ENCODE measurements at regions not wholly inside any gene's neighbourhood (a gene's known extent, or its start where the extent isn't known, plus 50 kb on each side); places are given as distances from the start of the nearest gene placed in this dataset.

DNA sequence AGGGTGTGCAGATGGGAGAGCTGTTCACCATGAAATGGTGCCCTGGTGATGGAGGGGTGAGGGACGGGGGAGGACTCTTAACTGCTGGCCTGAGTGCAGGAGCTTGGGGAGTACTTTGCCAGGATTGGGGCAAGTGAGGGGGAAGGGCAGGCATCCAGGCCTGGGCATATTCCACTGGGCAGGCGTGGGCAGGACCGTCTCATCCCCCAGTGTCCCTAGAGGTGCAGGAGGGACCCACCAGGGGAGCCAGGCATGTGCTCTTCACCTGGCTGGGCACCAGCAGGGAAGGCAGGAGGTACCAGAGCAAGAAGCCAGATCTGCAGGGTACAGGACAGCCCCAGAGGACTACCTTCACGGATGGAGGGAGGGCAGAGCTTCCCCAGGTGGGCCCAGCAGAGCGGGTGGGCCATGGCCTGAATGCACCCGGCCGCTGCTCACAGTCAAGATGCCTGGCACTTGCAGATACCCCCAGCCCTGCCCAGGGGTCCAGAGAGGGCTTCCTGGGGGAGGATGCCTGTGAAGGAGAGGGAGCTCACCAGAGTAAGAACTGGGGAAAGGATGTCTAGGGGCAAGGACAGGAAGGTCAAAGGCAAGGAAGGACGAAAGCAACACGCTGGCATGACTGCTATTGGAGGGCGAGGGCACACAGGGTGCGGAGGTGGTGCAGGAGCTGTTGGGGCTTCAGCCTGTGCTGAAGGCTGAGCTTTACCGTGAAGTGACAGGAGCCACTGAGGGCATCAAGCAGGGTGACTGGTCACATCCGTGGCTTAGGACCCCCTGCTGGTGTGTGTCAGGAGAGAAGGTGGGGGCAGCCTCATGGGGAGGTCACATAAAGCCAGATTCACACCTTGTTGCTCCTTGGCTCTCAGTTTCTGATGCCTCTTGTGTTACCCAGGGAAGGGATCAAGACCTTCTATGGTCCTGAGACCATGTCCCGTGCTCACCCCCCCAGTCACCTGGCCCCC lies 68.2 kb upstream of the NKX1-1 start:
- no peak for DNase-seq

DNA sequence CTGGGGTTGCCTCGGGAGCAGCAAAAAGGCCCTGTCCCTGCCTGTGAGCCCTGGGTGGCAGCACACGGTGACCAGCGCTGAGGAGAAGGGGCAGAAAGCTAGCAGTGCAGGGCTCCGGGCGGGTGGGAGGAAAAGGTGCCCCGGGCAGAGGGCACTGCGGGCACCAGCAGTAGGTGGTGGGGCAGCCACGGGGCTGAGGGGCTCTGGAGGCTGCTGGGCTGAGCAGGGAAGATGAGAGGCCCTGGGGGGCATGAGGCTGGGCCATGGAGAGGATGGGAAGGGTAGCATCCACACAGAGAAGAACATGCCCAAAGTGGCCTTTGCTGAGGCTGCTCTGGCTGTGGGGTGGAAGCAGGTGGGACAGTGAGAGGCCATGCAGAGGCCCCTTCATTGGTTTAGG lies 67.5 kb upstream of the NKX1-1 start:
- DNase-seq, result no peak

DNA sequence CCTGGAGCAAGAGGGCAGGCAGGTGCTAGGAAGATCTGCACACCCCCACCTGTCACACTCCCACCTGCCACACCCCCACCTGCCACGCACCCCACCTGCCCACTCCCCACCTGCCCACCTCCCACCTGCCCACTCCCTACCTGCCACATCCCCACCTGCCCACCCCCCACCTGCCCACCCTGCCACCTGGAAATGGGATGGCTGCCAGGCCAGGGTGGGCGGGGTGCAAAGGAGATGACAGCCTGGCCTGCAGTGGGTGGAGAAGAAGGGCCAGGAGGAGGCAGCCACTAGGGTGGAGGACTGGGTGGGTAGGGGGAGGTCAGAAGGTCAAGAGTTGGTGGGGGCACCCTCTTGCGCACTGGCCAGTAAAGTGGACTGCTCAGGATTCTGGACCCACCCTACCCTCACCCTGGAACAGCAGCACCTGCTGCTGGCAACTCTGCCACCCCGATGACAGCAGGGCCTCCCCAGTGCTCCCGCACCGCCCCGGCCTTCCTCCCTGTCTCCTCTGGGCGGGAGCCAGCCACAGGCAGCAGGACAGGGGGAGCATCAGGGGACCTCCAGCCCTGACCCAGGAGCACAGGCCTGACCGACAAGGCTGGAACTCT lies 66.8 kb upstream of the NKX1-1 start:
- no peak for DNase-seq

DNA sequence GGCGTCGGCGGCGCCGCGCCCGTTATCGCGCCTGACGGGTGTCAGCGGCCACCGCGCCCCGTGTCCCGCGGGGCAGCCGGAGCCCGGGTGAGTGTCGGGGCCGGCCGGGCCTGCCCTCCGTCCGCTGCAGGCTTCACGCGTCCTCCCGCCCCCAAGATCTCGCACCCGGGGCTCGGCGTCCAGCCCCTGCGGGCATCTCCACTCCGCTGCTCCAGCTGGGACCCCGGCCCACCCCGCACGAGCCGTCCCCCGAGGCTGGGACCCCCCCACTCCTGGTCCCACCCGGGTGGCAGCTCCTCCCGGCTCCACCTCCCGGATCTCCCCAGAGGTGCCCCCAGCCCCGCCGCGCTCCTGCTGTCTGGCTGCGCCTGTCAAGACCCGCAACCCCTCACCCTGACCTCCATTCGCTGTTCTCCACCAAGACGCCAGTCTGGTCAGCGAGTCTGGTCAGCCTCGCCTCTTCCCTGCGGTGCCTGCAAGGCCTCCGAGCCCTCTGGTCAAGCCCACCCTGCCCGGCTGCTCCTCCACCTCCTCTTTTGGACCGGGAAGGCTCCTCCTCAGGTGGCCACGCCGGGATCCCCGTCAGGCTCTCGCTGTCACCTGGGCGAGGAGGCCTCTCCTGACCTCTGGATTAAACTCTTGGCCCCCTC lies 66.0 kb upstream of the NKX1-1 start:
- DNase-seq, result no peak

DNA sequence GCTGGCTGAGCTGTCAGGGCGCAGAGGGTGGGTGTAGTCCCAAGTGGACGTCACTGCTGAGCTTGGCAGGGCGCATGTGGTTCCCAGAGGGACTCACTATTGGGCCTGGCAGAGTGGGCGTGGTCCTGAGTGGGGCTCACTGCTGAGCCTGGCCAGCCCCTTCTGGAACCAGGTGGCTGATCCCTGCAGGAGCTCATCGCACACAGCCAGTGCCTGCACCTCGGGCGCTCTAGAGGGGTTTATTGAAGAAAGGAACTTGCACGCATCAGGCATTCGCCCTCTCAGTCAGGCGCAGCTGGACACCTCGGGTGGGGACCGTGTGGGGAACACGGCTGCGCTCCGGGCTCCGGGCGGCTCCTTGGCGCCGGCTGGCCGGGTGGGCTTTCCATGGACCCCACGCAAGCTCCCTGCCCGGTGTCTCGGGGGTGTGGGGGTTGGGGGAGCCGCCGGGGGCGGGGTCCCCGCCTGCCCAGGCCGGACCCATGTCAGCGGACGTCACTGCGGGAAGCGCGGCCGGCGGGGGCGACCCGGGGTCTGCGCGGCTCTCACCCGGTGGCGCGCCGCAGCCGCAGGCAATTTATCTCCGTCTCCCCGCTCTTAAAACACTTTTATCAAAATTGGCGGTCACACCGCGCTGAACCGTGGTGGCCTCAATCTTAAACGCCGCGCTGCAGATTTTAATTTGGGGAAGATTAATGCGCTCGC lies 65.4 kb upstream of the NKX1-1 start:
- peak; percentile 2 for DNase-seq

DNA sequence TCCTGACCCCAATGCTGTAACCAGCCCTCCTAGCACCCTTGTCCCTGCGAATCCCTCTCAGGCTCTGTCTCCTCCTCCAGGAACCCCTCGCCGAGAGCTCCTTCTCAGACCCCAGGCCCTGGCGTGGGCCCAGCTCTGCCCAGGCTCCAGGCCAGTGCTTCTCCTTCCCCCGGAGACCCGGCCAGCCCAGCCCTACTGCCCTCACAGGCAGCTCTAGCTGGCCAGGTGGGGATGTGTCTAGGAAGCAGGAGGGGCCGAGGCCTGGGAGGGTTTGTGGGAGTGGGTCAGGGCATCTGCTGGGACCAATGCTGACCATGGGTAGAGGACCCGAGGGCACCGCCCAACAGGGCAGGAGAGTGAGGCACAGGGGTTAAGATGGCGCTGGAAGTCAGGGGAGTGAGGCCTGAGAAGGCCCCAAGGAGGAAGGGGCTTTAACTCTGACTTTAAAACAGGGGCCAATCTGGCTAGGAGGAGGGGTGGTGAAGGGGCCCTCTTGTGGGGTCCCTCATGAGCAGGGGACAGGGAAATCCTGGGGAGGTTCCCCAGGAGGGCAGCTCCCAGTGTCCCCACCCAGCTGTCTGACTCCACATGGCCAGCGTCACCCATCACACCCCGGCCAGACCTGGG lies 64.7 kb upstream of the NKX1-1 start:
- no peak for DNase-seq

DNA sequence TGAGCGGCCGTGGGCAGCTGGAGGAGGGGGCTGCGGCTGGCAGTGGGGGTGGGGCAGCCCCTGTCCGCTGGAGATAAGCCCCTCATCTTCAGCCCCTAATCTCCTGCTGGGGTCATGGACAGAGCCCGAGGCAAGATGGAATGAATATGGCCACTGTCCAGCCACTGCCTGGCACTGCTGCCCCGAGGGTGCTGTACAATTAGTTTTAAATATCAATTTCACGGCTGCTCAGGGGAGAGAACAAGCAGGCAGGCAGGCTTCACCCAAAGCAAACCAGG lies 64.1 kb upstream of the NKX1-1 start:
- DNase-seq, result no peak

DNA sequence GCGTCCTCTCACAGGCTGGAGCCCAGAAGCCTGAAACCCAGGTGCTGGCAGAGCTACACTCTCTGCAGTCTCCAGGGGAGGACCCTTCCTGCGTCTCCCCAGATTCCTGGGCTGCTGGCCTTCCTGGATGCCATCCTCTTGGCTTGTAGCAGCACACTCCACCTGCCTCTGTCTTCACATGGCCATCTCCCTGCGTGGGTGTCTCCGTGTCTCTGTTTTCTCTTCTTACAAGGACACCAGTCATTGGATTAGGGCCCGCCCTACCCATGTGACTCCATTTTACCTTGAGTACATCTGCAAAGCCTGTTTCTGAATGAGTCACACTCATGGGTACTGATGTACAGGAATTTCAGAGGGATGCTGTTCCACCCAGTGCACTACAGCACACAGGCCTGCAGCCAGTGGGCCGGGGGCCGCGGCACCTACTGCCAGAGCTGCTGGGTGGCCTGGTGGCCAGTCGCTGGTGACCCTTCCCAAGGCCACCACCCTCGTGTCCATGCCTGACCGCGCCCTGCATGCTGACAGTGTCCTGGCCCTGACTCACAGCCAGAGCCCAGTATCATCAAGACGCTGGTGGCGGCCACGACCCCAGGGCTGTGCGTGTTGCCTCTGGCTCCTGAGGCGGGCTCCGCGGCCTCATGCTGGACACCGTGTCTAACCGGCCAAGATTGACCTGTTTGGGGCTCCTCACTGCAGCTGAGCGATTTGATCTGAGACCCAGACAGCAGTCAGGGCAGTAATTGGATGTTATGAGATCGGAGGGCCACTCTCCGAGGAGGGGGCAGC lies 63.6 kb upstream of the NKX1-1 start:
- no peak for DNase-seq

DNA sequence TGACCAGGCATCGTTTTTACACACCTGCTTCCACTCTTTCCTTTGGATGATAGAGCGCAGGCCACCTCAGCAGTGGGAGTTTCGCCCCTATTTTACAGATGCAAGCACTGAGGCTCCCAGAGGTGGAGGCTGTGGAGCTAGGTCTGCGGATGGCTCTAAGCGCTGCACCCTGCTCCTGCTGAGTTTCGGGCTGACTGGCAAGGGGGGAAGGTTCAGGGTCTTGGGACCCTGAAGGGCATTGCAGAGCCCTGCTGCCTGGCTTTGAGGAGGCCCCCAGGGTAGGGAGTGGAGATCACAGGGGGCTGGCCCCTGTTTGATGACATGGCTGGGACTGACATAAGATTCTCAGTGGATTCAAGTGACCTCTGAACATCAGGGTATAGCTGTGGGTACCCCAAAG lies 62.8 kb upstream of the NKX1-1 start:
- DNase-seq, result no peak

DNA sequence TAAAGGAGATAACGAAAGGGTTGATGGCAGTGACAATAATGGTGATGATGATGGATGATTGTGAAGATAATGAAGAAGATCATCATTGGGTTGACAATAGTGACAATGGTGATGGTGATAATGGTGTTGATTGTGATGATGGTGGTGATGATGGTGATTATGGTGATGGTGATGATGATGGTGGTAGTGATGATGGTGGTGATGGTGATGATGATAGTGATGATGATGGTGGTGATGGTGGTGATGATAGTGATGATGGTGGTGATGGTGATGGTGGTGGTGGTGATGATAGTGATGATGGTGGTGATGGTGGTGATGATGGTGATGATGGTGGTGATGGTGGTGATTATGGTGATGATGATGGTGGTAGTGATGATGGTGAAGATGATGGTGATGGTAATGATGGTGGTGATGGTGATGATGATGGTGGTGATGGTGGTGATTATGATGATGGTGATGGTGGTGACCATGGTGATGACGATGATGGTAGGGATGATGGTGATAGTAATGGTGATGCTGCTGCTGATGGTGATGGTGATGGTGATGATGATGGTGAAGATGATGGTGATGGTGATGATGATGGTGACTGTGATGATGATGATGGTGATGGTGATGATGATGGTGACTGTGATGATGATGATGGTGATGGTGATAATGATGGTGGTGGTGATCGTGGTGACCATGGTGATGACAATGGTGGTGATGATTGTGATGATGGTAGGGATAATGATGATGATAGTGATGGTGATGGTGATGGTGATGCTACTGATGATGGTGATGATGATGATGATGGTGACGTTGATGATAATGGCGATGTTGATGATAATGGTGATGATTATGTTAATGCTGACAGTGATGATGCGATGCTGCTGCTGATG lies 61.6 kb upstream of the NKX1-1 start:
- no peak for DNase-seq

DNA sequence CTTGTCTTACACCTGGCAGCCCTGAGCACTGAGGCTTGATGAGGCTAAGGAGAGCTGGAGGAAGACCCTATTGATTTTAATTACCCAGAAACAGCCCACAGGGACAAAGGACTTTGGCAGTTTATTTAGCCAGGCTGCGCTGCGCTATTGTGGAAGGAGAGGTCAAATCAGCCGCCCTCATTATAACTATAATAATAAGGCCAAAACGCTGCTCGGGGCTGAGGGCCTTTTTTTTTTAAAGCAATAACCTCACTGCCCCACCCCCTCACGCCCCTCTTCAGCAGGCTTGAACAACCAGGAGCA lies 60.6 kb upstream of the NKX1-1 start:
- DNase-seq, result no peak

DNA sequence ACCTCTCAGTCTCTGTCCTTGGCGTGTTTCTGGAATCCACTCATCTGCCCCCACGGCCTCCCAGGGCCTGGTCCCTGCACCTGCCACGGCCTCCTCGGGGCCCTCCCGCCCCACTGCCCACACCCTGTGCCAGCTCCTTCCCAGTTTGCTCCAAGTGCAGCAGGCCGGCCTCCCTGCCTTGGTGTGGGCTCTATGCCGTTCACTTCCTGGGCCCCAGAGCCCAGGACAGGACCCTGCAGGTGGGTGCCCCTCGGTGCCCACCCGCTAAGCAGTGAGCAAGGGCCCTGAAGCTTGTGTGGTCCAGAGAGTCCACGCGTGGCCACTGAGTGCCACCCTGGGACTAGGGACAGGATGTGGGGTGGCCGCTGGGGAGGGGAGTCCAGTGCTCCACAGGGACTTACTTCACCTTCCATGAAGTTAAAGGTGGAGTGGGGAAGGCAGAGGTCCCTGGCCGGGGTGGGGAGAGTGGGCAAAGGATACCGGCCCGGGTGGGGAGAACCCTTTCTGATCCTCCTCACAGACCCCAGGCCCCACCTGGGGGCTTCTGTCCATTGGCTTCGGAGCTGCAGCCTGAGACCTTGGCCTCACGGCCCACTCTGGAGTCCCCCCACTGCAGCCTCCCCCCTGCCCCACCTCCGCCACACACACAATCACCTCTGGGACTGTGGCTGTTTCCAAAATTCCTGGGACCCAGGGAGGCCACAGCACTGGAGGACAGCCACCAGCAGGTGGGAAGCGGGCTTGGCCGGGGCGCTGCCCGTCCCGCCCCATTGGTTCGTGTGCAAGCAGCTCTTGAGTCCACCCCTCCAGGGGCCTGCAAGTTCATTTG lies 60.0 kb upstream of the NKX1-1 start:
- DNase-seq, result no peak

DNA sequence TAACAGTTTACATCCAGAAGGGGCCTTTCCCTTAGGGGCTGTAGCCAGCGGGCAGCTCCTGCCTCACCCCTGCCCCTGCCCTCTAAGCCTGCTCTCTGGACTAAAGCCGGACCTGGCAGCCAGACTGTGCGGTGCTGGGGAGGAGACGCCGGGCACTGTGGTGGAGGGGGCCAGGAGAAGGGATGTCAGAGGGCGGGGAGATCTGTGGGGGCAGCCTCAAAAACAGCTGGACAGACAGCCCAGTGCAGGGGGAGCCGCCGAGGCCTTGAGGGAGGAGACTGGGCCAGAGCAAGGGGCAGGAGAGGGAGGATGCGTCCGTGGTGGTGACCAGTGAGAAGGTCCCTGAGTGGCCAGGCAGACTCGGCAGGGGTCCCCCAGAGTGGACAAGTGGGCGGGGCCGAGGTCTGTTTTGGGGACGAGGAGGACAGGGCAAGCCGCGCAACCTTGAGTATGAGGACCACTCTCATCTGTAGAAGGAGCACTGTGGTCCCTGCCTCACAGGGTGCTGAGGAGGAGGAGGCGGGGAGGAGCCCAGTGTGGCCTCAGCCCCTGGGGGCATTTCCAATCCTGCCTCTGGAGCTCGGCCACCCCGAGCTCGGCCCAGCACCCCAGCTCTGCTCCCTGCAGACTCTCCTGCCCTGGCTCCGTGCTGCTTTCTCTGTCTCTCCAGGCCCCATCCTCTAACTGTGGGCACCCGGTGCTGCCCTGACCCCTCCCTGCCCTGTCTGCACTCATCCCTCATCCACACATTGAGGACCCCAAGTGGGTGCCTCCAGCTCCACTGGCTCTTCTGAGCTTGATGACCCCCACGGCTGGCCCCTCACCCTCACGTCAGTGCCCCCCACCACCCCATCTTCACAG lies 59.2 kb upstream of the NKX1-1 start:
- DNase-seq, result no peak

DNA sequence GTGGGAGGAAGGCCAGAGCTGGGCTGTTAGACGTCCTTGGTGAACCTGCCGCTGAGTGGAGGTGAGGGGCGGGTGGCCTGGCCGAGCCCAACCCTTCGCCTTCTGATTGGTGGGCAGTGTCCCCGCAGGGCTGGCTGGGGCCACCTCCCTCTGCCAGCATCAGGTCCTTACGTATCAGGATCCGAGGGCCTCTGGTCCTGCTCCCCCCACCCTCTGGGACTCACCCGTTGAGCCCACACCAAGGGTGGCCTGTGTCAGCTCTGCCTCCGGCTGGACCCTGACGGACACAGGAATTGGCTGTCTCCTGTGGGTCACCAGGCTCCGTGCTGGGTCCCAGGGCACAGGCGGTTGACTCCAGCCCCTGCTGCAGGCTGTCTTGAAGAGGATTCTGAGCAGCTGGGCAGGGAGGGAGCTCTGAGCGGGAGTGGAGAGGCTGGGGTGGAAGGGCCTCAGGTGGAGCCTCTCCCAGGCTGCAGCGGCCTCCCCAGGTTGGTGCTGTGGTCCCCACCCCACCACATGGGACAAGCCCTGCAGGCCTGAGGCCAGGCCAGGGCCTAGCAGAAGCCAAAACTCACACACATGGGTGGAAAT lies 58.4 kb upstream of the NKX1-1 start:
- DNase-seq, result no peak

DNA sequence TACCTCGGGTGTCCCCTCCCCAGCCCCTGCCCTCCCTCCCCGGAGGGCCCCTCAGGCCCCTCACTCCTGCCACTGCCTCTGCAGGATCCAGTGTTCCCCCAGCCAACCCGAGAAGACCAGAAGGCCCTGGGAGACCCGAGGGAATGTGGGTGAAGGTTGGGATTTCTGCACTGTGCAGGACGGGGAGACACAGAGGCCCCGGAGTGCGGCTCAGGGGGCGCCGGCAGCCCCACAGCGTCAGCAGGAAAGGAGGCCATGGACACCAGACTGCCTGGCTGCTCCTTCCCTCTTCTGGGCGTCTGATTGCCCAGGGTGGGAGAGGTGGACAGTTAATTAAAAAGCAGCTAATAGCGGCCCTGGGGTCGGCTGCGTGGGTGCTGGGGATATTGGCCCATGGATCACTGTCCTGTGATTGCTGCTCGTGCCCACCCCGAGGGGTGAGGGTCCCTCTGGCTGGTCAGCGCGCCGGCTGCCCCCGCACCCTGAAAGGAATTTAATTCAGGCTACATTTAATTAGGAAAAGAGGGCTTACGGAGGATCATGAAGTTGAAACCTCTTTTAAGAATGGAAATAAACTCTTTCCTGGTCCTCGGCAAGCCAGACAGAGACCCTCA lies 57.8 kb upstream of the NKX1-1 start:
- no peak for DNase-seq

DNA sequence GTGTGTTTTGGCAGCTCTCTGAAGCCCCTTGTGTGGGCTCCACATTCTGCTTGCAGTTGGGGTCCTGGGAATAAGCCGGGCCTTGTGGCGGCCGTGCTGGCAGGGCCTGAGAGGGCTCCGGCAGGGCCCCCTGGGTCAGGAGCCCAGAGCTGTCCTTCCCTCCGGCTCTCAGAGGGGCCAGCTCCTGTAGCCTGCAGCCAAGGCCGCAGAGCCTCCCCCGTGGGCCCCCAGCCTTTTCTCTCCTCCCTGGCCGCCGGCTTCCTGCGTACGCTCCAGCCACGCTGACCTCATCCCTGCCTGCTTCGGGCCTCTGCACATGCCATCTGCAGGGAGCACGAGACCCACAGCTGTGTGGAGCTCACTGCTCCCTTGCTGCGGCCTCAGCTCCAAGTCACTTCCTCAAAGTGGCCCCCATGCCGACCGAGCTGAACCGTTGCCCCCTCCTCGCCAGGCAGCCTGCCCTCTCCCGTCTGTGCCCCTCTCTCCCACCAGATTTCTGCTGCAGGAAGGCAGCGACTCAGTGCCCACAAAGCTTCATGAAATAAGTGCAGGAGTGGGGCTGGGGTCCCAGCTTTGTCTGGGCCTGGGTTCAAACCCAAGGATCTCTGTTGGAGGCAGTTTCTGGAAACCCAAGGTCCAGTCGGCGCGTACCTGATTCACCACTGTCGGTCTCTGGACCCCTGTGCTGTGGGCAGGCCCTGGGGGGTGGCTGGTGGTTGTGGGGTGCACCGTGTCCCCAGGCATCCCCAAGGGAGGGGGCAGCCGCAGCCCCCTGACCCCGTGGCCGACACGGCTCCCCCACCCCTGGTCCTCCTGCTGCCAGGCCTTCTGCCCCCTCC lies 57.1 kb upstream of the NKX1-1 start:
- DNase-seq, result no peak

DNA sequence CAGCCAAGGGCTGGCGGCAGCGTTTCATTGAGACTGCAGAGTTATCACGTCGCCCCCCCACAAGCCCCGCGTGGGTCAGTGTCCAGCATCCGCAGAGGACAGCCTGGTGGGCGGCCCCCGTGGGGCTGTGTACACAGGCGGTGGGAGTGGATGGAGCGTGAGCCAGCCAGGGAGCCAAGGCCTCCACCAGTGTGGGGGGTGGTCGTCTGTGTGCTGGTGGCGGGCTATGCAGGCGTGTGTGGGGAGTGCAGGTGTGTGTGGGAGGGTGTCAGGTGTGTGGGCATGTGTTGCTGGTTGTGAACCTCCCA lies 56.5 kb upstream of the NKX1-1 start:
- no peak for DNase-seq
